K562 (cell line): ENCODE measurements at regions not wholly inside any gene's neighbourhood (a gene's known extent, or its start where the extent isn't known, plus 50 kb on each side); places are given as distances from the start of the nearest gene placed in this dataset.

Experiments used
- ATAC-seq: fragments of 200-7000 bp; cut with Tn5 transposase; 3 replicates; pipeline ENCODE4 v1.9.1; 2020; ENCODE audit warnings: moderate library complexity
- BruUV-seq: library from RNA; stranded (reverse); fragments of 400-500 nt; replicated peaks from 2 replicates; lab custom pipeline; 2021; lab: Mats Ljungman, UMichigan
- CTCF ChIA-PET: fragments of 300-600 bp; formaldehyde crosslinking; extraction: SDS; loops from one replicate; lab custom pipeline; 2021; ENCODE audit warnings: low intra/inter-chr PET ratio; lab: Yijun Ruan, JAX
- POLR2A ChIA-PET: fragments of 300-600, 350-650 bp; sonication (Branson Sonifier 250); formaldehyde crosslinking; extraction: SDS; loops from one replicate; lab custom pipeline; 2021; ENCODE audit warnings: antibody characterized with exemption, inconsistent platforms; lab: Yijun Ruan, JAX
- DNase-seq, 4 experiments: peaks; one replicate each; pipeline versions ENCODE4 v3.0.0 to v3.0.0-alpha.2; 2011 to 2018; ENCODE audit warnings: low spot score in 3 of 4, mixed read lengths in 3 of 4; ENCODE audit errors: extremely low read depth in 1 of 4
- FAIRE-seq: peaks from 2 replicates; lab custom pipeline; 2011; peaks lifted over from hg19 to GRCh38; lab: Jason Lieb, UNC
- H2AFZ ChIP-seq: 2 replicates; pipeline ENCODE4 v1.6.0; 2011; ENCODE audit warnings: low read depth, low read length, control low read depth, inconsistent platforms
- H3K27ac ChIP-seq: fragments of 200-600 bp; 3 replicates; pipeline ENCODE4 v1.8.0; 2011; ENCODE audit warnings: low read depth, mild to moderate bottlenecking, control low read depth, inconsistent platforms, low read length, moderate library complexity, mixed read lengths; ENCODE audit errors: extremely low read depth
- H3K27me3 ChIP-seq, 2 experiments: fragments of 300-600 bp in 1 of 2; 2 replicates in 1 of 2; 3 replicates in 1 of 2; pipeline versions ENCODE4 v1.6.0 to v1.8.0; 2011; ENCODE audit warnings: inconsistent platforms in 2 of 2, low read length in 2 of 2, mild to moderate bottlenecking in 1 of 2, mixed read lengths in 1 of 2, moderate library complexity in 1 of 2; ENCODE audit not compliant: control insufficient read depth in 2 of 2, insufficient read depth in 2 of 2
- H3K36me3 ChIP-seq: fragments of 300-600 bp; 3 replicates; pipeline ENCODE4 v1.8.0; 2011; ENCODE audit warnings: mild to moderate bottlenecking, low read length, inconsistent platforms; ENCODE audit not compliant: control insufficient read depth, insufficient read depth
- H3K4me1 ChIP-seq, 2 experiments: fragments of 200-600 bp in 1 of 2; replicated peaks in 1 of 2; 2 replicates in 1 of 2; 3 replicates in 1 of 2; pipeline versions ENCODE4 v1.5.1 to v1.8.0; 2011; ENCODE audit warnings: inconsistent platforms in 2 of 2, low read length in 2 of 2, mild to moderate bottlenecking in 1 of 2, mixed read lengths in 1 of 2, moderate library complexity in 1 of 2; ENCODE audit not compliant: control insufficient read depth in 2 of 2, insufficient read depth in 2 of 2
- H3K4me2 ChIP-seq: 2 replicates; pipeline ENCODE4 v1.6.1; 2011; ENCODE audit warnings: low read length, control low read depth, inconsistent platforms, mixed read lengths; ENCODE audit not compliant: insufficient read depth
- H3K4me3 ChIP-seq: fragments of 200-600 bp; sonication (generic), shearing (Covaris generic); 2 replicates; pipeline ENCODE4 v1.5.1; 2016; ENCODE audit warnings: control low read depth, inconsistent platforms
- H3K79me2 ChIP-seq: fragments of 200-600 bp; 3 replicates; pipeline ENCODE4 v1.8.0; 2011; ENCODE audit warnings: low read length, inconsistent platforms; ENCODE audit not compliant: control insufficient read depth, insufficient read depth
- H3K9ac ChIP-seq, 2 experiments: 2 replicates each; pipeline versions ENCODE4 v1.6.0 to v1.6.1; 2011; ENCODE audit warnings: low read depth in 2 of 2, low read length in 2 of 2, control low read depth in 1 of 2, inconsistent platforms in 1 of 2, mild to moderate bottlenecking in 1 of 2, mixed read lengths in 1 of 2; ENCODE audit not compliant: insufficient read depth in 1 of 2
- H3K9me1 ChIP-seq: one replicate; pipeline ENCODE4 v1.6.0; 2011; ENCODE audit warnings: inconsistent platforms, mild to moderate bottlenecking, low read length, moderate library complexity; ENCODE audit not compliant: control insufficient read depth, insufficient read depth
- H3K9me3 ChIP-seq: replicated peaks from 2 replicates; pipeline ENCODE4 v1.5.1; 2011; ENCODE audit warnings: low read depth, low read length, inconsistent platforms; ENCODE audit not compliant: control insufficient read depth, insufficient read depth
- H4K20me1 ChIP-seq: replicated peaks from 2 replicates; pipeline ENCODE4 v1.6.1; 2011; ENCODE audit warnings: low read length, inconsistent platforms, mixed read lengths; ENCODE audit not compliant: control insufficient read depth, insufficient read depth
- DNMT1 ChIP-seq: fragments of 450-650 bp; IDR thresholded peaks from 2 replicates; pipeline ENCODE4 v1.6.1; 2016; ENCODE audit warnings: antibody characterized with exemption, mild to moderate bottlenecking
- ESRRA ChIP-seq: fragments of 450-650 bp; IDR thresholded peaks from 2 replicates; pipeline ENCODE4 v1.6.1; 2014; ENCODE audit warnings: low read depth, mild to moderate bottlenecking, moderate library complexity, borderline replicate concordance
- FOXJ3 ChIP-seq: sonication (generic); formaldehyde crosslinking; IDR thresholded peaks from 2 replicates; pipeline ENCODE4 v1.4.0; 2020; ENCODE audit warnings: mild to moderate bottlenecking, missing genetic modification reagents
- MYNN ChIP-seq, 2 experiments: sonication (generic); formaldehyde crosslinking in 1 of 2; IDR thresholded peaks; 2 replicates each; pipeline versions ENCODE4 v1.5.0 to v1.6.1; 2016 to 2020; ENCODE audit warnings: antibody characterized with exemption in 1 of 2, missing genetic modification reagents in 1 of 2
- NFE2 ChIP-seq: IDR thresholded peaks from 2 replicates; pipeline ENCODE4 v1.6.1; 2014; ENCODE audit warnings: antibody characterized with exemption, low read depth
- POLR2B ChIP-seq: fragments of 450-650 bp; IDR thresholded peaks from 2 replicates; pipeline ENCODE4 v1.6.1; 2018; ENCODE audit warnings: low read depth; ENCODE audit not compliant: partially characterized antibody
- RBBP5 ChIP-seq: fragments of 200-600 bp; sonication (generic); IDR thresholded peaks from 2 replicates; pipeline ENCODE4 v1.6.1; 2012; ENCODE audit warnings: borderline replicate concordance, mild to moderate bottlenecking, low read length, control low read depth, inconsistent platforms; ENCODE audit not compliant: insufficient read depth, poor library complexity, severe bottlenecking
- SMC3 ChIP-seq: conservative IDR thresholded peaks from 2 replicates; pipeline ENCODE4 v1.6.1; 2011; ENCODE audit warnings: low read depth, low read length, improper control_type of control experiment; ENCODE audit not compliant: insufficient read depth
- SNIP1 ChIP-seq: fragments of 450-650 bp; IDR thresholded peaks from 2 replicates; pipeline ENCODE4 v1.7.1; 2017; ENCODE audit warnings: low read depth, mild to moderate bottlenecking
- WHSC1 ChIP-seq: IDR thresholded peaks from one replicate; pipeline ENCODE4 v1.6.1; 2012; ENCODE audit warnings: low read length, control low read depth, inconsistent platforms
- ZNF717 ChIP-seq: fragments of 250-450 bp; sonication (Bioruptor Pico); IDR thresholded peaks from 2 replicates; pipeline ENCODE4 v1.5.0; 2021
- WGBS: fragments of 100-300 bp; shearing (Covaris generic); methylation state at CpG from one replicate; pipeline ENCODE4 v1.1.6; 2016; ENCODE audit warnings: low coverage, mixed read lengths; ENCODE audit not compliant: insufficient coverage; ENCODE audit errors: missing lambda C conversion rate; 5-methylcytosine and 5-hydroxymethylcytosine counted together
- in situ Hi-C: fragments of 300-500 bp; cut with MboI; formaldehyde crosslinking; loops from 4 replicates; pipeline ENCODE4 v1.15.0; 2018; ENCODE audit warnings: inconsistent platforms, mixed read lengths
- intact Hi-C: fragments of 100-400 bp; cut with micrococcal nuclease; formaldehyde crosslinking; loops from 2 replicates; pipeline ENCODE4 v1.14.2; 2022

- Histone ChIP-seq H3K9me1 (no peaks in the 10 kb centered on the region), H3K4me3 (no peak overlapping the region), H3K4me2 (no peak overlapping the region), H3K79me2 (no peaks in the 10 kb centered on the region), H4K20me1 (no peaks in the 10 kb centered on the region), H3K36me3 (peaks cover 93% of the 10 kb centered on the region), H3K27me3 (no peaks in the 10 kb centered on the region), H3K27ac (no peak overlapping the region), H2AFZ (no peak overlapping the region), H3K9ac (no peak overlapping the region), H3K9me3 (no peaks in the 10 kb centered on the region), H3K4me1 (no peaks in the 10 kb centered on the region)
- ATAC-seq (no peak), FAIRE-seq (peak; percentile 59), DNase-seq (no peak)
- intact Hi-C loops: no loop called here
- CTCF ChIA-PET: no interaction called here
- POLR2A ChIA-PET: interaction anchor here (0.8 to 1.4 kb wide), 2 partner anchors 11 to 18 kb away, joined by 4 to 6 read pairs; no protein-coding TSS in a partner anchor
- TF ChIP-seq RBBP5 (no peak), SNIP1 (no peak), MYNN (IDR thresholded peaks at IDR 0.05) (no peak), MYNN (CRISPR knock-in tag; IDR thresholded peaks at IDR 0.05) (no peak), POLR2B (no peak), SMC3 (no peak), NFE2 (no peak), ESRRA (no peak), ZNF717 (CRISPR knock-in tag) (no peak), FOXJ3 (CRISPR knock-in tag) (no peak), WHSC1 (no peak), DNMT1 (no peak)
- in situ Hi-C loops: no loop called here
- 92% methylated on average over 4 of the region's 4 CpGs for WGBS
- no TSS peak for BruUV-seq
These were observed 106.9 kb upstream of the ZNF746 start for GRCh38 chr7:149604521-149604920.
